ENCODE measurements at regions not wholly inside any gene's neighbourhood (a gene's known extent, or its start where the extent isn't known, plus 50 kb on each side); places are given as distances from the start of the nearest gene placed in this dataset.

GRCh38 chr4:24643774-24644520 is 59.6 kb upstream of the DHX15 start:
- TF ChIP-seq CTCF (IDR thresholded peaks at IDR 0.05) = no peak
- TF ChIP-seq POLR2A (IDR thresholded peaks at IDR 0.05) = no peak

Measured in uterus (tissue), 2 donors.